ENCODE measurements at regions not wholly inside any gene's neighbourhood (a gene's known extent, or its start where the extent isn't known, plus 50 kb on each side); places are given as distances from the start of the nearest gene placed in this dataset.

GRCh38 chr5:15243301-15244020 lies 256.5 kb upstream of the FBXL7 start:
- DNase-seq (no peak), ATAC-seq (no peak)
- intact Hi-C loops (cut with DNase I, micrococcal nuclease), result no loop called here

- ATAC-seq (no peak), DNase-seq (no peak)
- intact Hi-C loops (cut with DNase I, micrococcal nuclease), result no loop called here
Measured at GRCh38 chr5:15241216-15241821, 258.7 kb upstream of the FBXL7 start.

- intact Hi-C loops (cut with DNase I, micrococcal nuclease), result no loop called here
- DNase-seq (no peak), ATAC-seq (no peak)
Measured at GRCh38 chr5:15238006-15238405, 262.0 kb upstream of the FBXL7 start.

- intact Hi-C loops (cut with DNase I, micrococcal nuclease), result no loop called here
- no peak for DNase-seq
- no peak for ATAC-seq
Measured at GRCh38 chr5:15236911-15237508, 263.0 kb upstream of the FBXL7 start.

GRCh38 chr5:15234911-15235310 lies 265.1 kb upstream of the FBXL7 start:
- ATAC-seq, result no peak
- intact Hi-C loops (cut with DNase I, micrococcal nuclease), result no loop called here
- DNase-seq, result no peak

GRCh38 chr5:15234366-15234765 lies 265.6 kb upstream of the FBXL7 start:
- DNase-seq, result no peak
- no peak for ATAC-seq
- intact Hi-C loops (cut with DNase I, micrococcal nuclease), result no loop called here

GRCh38 chr5:15233566-15233965 lies 266.4 kb upstream of the FBXL7 start:
- intact Hi-C loops (cut with DNase I, micrococcal nuclease), result no loop called here
- ATAC-seq, result no peak
- DNase-seq, result no peak

- ATAC-seq, result no peak
- no peak for DNase-seq
- intact Hi-C loops (cut with DNase I, micrococcal nuclease), result no loop called here
Measured at GRCh38 chr5:15222156-15222555, 277.8 kb upstream of the FBXL7 start.

GRCh38 chr5:15220642-15221173 lies 279.3 kb upstream of the FBXL7 start:
- intact Hi-C loops (cut with DNase I, micrococcal nuclease), result no loop called here
- ATAC-seq, result no peak
- DNase-seq, result no peak

GRCh38 chr5:15215056-15215455 lies 284.9 kb upstream of the FBXL7 start:
- no peak for ATAC-seq
- intact Hi-C loops (cut with DNase I, micrococcal nuclease), result no loop called here

GRCh38 chr5:15214010-15214409 lies 286.0 kb upstream of the FBXL7 start:
- DNase-seq (no peak), ATAC-seq (no peak)
- intact Hi-C loops (cut with DNase I, micrococcal nuclease), result no loop called here

More at GRCh38 chr5:15215056-15215455, 284.9 kb upstream of the FBXL7 start:
- no peak for DNase-seq

- ATAC-seq (no peak), DNase-seq (no peak)
- intact Hi-C loops (cut with DNase I, micrococcal nuclease), result no loop called here
Measured at GRCh38 chr5:15209053-15209762, 290.8 kb upstream of the FBXL7 start.

- no peak for DNase-seq
- ATAC-seq, result no peak
- intact Hi-C loops (cut with DNase I, micrococcal nuclease), result no loop called here
Measured at GRCh38 chr5:15206133-15206532, 293.8 kb upstream of the FBXL7 start.

- no peak for ATAC-seq
- intact Hi-C loops (cut with DNase I, micrococcal nuclease), result no loop called here
- DNase-seq, result no peak
Measured at GRCh38 chr5:15203376-15203775, 296.6 kb upstream of the FBXL7 start.

- ATAC-seq, result no peak
- intact Hi-C loops (cut with DNase I, micrococcal nuclease), result no loop called here
Measured at GRCh38 chr5:15191012-15191411, 309.0 kb upstream of the FBXL7 start.

GRCh38 chr5:15183520-15183919 lies 311.9 kb upstream of the ANKH start:
- DNase-seq (no peak), ATAC-seq (no peak)
- intact Hi-C loops (cut with DNase I, micrococcal nuclease), result no loop called here

More at GRCh38 chr5:15191012-15191411, 309.0 kb upstream of the FBXL7 start:
- no peak for DNase-seq

GRCh38 chr5:15170173-15170572 lies 298.6 kb upstream of the ANKH start:
- no peak for DNase-seq
- intact Hi-C loops (cut with DNase I, micrococcal nuclease), result no loop called here
- no peak for ATAC-seq

- DNase-seq, result no peak
- intact Hi-C loops (cut with DNase I, micrococcal nuclease), result no loop called here
- ATAC-seq, result no peak
Measured at GRCh38 chr5:15168358-15168757, 296.8 kb upstream of the ANKH start.

GRCh38 chr5:15160091-15160490 lies 288.5 kb upstream of the ANKH start:
- intact Hi-C loops (cut with DNase I, micrococcal nuclease), result no loop called here
- ATAC-seq, result no peak
- no peak for DNase-seq

GRCh38 chr5:15159606-15160005 lies 288.0 kb upstream of the ANKH start:
- intact Hi-C loops (cut with DNase I, micrococcal nuclease), result no loop called here
- DNase-seq (no peak), ATAC-seq (no peak)
